RWPE1 (cell line): ENCODE measurements at regions not wholly inside any gene's neighbourhood (a gene's known extent, or its start where the extent isn't known, plus 50 kb on each side); places are given as distances from the start of the nearest gene placed in this dataset.

ENCODE experiments used
- CTCF ChIA-PET: fragments of 350-600 bp; sonication (Branson Sonifier 250); formaldehyde crosslinking; extraction: SDS; loops from one replicate; lab custom pipeline; 2021; lab: Yijun Ruan, JAX
- POLR2A ChIA-PET: fragments of 400-600 bp; formaldehyde crosslinking; extraction: SDS; loops from one replicate; lab custom pipeline; 2020; ENCODE audit warnings: antibody characterized with exemption; ENCODE audit not compliant: low non-redundant PET; lab: Yijun Ruan, JAX
- DNase-seq: peaks from one replicate; pipeline ENCODE4 v3.0.0; 2012; ENCODE audit warnings: low spot score
- H3K27ac ChIP-seq: fragments of 450-650 bp; 2 replicates; pipeline ENCODE4 v1.5.1; 2017
- TF ChIP-seq, protein P1 (sequence below): fragments of 450-650 bp; conservative IDR thresholded peaks from 2 replicates; pipeline ENCODE4 v1.5.1; 2017; ENCODE audit warnings: low read depth, mild to moderate bottlenecking

DNA sequence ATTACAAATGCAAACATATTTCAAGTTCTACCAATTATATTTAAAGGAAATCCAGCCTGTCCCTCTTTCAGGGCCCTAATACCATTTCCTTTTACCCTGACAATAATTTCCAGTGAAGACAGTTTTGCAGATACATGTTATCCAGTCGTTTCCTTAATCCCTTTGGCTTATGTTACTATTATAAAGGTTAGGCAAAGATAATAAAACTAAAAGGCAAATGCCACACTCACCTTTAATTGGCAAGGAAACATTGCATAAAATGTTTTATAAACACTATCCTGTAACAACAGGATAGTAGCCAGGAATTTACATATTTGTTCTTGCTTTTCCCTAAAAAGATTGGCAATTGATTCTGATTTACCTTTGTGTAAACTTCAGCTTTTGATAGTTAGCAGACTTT is 168.7 kb downstream of the AEBP2 start:
- ChIA-PET CTCF (interaction anchor here (0.5 kb wide), 1 partner anchor 422 kb away, joined by 3 read pairs; no protein-coding TSS in a partner anchor), POLR2A (no interaction called here)
- no peak for DNase-seq
- TF ChIP-seq, protein P1, sequence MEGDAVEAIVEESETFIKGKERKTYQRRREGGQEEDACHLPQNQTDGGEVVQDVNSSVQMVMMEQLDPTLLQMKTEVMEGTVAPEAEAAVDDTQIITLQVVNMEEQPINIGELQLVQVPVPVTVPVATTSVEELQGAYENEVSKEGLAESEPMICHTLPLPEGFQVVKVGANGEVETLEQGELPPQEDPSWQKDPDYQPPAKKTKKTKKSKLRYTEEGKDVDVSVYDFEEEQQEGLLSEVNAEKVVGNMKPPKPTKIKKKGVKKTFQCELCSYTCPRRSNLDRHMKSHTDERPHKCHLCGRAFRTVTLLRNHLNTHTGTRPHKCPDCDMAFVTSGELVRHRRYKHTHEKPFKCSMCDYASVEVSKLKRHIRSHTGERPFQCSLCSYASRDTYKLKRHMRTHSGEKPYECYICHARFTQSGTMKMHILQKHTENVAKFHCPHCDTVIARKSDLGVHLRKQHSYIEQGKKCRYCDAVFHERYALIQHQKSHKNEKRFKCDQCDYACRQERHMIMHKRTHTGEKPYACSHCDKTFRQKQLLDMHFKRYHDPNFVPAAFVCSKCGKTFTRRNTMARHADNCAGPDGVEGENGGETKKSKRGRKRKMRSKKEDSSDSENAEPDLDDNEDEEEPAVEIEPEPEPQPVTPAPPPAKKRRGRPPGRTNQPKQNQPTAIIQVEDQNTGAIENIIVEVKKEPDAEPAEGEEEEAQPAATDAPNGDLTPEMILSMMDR, result no peak
- H3K27ac ChIP-seq, result no peak overlapping the region

DNA sequence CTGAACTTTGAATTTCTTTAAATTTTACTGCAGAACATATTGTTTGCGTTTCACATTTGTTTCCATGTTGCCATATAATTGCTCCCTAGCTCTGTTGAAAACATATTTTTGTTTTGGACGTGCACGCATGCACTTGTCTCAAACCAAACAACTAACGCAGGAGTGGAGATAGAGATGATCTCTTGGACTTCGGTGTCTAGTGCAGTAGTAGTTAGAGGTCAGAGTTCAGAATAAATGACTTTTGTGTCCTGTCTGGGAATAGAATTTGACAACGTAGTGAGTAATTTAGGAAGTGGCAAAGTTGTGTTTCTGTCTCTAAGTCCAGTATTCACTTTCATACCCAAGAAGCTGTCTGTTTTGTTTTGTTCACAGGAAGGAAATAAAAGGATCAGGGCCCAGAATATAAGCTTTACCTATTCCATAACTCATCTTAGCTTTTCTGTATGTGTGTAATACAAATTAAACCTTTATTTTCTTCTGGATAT is 173.8 kb downstream of the AEBP2 start:
- H3K27ac ChIP-seq, result no peak overlapping the region
- CTCF ChIA-PET, result no interaction called here
- DNase-seq, result no peak
- TF ChIP-seq, protein P1, result no peak
- POLR2A ChIA-PET, result no interaction called here

DNA sequence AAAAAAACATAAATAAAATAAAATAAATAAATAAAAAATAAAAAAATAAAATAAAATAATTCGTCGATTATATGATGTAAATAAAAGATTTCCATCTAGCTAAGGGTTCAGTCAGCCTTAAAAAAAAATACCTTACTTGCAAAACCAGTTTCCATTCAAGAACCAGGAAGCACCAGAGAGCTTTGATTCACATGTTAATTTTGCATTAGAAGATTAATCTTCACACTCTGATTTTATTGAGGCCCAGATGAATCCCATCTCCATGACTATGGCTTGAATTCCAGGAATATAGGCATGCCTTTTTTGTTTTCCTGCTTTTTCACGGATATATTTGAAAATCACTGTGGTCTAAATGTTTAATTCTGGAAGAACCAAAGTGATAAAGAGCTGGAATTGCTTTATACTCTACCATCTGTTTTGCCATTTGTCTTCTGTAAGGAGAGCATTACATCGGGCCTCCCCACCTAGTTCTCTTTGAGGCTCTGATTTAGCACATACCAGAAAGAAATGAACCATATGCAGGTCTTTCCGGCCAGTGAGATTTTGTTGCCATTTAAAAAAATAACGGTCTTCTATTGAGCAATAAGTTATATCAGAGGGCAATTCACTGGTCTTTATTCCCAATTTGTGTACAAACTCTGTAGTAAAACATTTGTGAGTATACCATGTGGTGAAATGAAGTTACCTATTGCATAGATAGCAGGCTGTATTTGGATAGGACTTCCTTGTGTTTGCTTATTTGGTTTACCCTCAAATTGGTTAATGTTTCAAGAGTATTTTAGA is 175.5 kb downstream of the AEBP2 start:
- no peak overlapping the region for H3K27ac ChIP-seq
- ChIA-PET POLR2A (no interaction called here), CTCF (interaction anchor here (0.6 to 0.7 kb wide), 3 partner anchors 243 to 858 kb away, joined by 3 to 6 read pairs (median 4); no protein-coding TSS in a partner anchor)
- TF ChIP-seq, protein P1, result no peak
- DNase-seq, result no peak

DNA sequence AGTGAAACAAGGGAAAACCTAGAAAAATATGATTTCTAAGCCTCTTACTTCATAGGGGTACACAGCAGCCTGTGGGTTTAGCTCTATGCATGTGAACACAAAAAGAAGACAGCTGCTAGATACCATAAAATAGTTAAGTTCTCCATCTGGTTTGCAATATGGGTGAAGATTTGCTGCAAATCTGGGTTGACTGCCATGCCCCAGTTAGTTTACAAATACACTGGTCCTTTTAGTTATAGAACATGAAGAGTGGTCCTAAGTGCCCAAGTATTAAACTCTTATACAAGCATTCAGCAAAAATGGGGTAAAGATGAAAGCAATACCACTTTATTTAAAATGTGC is 176.1 kb downstream of the AEBP2 start:
- POLR2A ChIA-PET, result no interaction called here
- no peak overlapping the region for H3K27ac ChIP-seq
- TF ChIP-seq, protein P1, result no peak
- CTCF ChIA-PET, result interaction anchor here (0.7 kb wide), 1 partner anchor 244 kb away, joined by 6 read pairs; no protein-coding TSS in a partner anchor
- no peak for DNase-seq

DNA sequence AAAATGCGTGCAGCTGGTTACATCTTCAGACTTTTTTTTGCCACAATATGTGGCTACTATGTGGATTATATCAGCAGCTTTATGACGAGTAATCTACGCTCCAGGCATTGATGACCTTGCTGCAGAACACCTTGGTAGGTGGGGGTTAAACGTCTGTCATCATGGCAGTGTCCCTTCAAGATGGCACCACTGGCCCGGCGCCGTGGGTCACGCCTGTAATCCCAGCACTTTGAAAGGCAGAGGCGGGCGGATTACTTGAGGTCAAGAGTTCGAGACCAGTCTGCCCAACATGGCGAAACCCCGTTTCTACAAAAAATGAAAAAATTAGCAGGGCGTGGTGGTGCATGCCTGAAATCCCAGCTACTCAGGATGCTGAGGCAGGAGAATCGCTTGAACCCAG is 177.5 kb downstream of the AEBP2 start:
- no peak for DNase-seq
- no peak overlapping the region for H3K27ac ChIP-seq
- POLR2A ChIA-PET, result no interaction called here
- TF ChIP-seq, protein P1, result no peak
- CTCF ChIA-PET, result interaction anchor here (0.6 kb wide), 1 partner anchor 13 kb away, joined by 5 read pairs; no protein-coding TSS in a partner anchor

DNA sequence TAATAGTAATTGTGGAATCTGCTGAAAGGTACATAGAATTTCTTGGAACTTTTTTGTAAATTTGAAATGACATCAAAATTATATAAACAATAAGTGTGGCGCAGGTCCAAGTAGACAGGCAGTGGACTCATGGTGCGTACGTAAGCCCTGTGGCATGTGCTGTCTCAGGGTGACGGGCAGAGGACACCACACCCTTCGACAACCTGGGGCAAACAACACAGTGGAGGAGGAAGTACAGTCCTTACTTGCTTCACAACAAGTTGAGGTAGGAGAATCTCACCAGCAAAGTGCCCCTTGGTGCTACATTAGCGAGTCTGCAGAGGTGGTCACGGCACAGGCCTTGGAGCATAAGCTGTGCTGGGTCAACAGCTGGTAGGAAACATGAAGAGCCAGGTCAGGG is 180.9 kb downstream of the AEBP2 start:
- ChIA-PET CTCF (no interaction called here), POLR2A (no interaction called here)
- peak; percentile 55 for DNase-seq
- TF ChIP-seq, protein P1, result no peak
- no peak overlapping the region for H3K27ac ChIP-seq
